ENCODE measurements at regions not wholly inside any gene's neighbourhood (a gene's known extent, or its start where the extent isn't known, plus 50 kb on each side); places are given as distances from the start of the nearest gene placed in this dataset.

GRCh38 chr20:5451643-5452210 is 135.0 kb upstream of the PROKR2 start:
- no peaks in the 10 kb centered on the region for H3K27me3 ChIP-seq
- H3K9me3 ChIP-seq = no peaks in the 10 kb centered on the region
- no peak overlapping the region for H3K4me3 ChIP-seq
- TF ChIP-seq CTCF (IDR thresholded peaks at IDR 0.05) (no peak), POLR2A (IDR thresholded peaks at IDR 0.05) (no peak)
- no peak overlapping the region for H3K27ac ChIP-seq
- intact Hi-C loops (cut with DNase I; ENCODE audit: low total_unique reads) = no loop called here
- no peaks in the 10 kb centered on the region for H3K4me1 ChIP-seq
- H3K36me3 ChIP-seq = no peaks in the 10 kb centered on the region
- DNase-seq = no peak

- Histone ChIP-seq H3K9me3 (no peaks in the 10 kb centered on the region), H3K36me3 (no peaks in the 10 kb centered on the region), H3K4me1 (no peaks in the 10 kb centered on the region), H3K4me3 (no peak overlapping the region), H3K27ac (no peak overlapping the region), H3K27me3 (no peaks in the 10 kb centered on the region)
- DNase-seq = no peak
- intact Hi-C loops (cut with DNase I; ENCODE audit: low total_unique reads) = loop anchor here (10.0 kb wide), 1 partner anchor 244 kb away; no protein-coding TSS in a partner anchor
- TF ChIP-seq CTCF (IDR thresholded peaks at IDR 0.05) = peak; percentile 14 to 43 (median 22)
- TF ChIP-seq POLR2A (IDR thresholded peaks at IDR 0.05) = no peak
These were observed 131.8 kb upstream of the PROKR2 start for GRCh38 chr20:5448449-5449118.

GRCh38 chr20:5447188-5447587 is 130.4 kb upstream of the PROKR2 start:
- Histone ChIP-seq H3K27me3 (no peaks in the 10 kb centered on the region), H3K4me1 (no peaks in the 10 kb centered on the region), H3K9me3 (no peaks in the 10 kb centered on the region), H3K27ac (no peak overlapping the region), H3K36me3 (no peaks in the 10 kb centered on the region), H3K4me3 (no peak overlapping the region)
- intact Hi-C loops (cut with DNase I; ENCODE audit: low total_unique reads) = loop anchor here (10.0 kb wide), 1 partner anchor 242 kb away; no protein-coding TSS in a partner anchor
- DNase-seq = no peak
- TF ChIP-seq CTCF (IDR thresholded peaks at IDR 0.05) (no peak), POLR2A (IDR thresholded peaks at IDR 0.05) (no peak)

GRCh38 chr20:5445611-5446010 is 128.9 kb upstream of the PROKR2 start:
- no peaks in the 10 kb centered on the region for H3K36me3 ChIP-seq
- DNase-seq = no peak

More at GRCh38 chr20:5445611-5446010, 128.9 kb upstream of the PROKR2 start:
- no peak for TF ChIP-seq POLR2A (IDR thresholded peaks at IDR 0.05)
- no peak for TF ChIP-seq CTCF (IDR thresholded peaks at IDR 0.05)
- no peaks in the 10 kb centered on the region for H3K27me3 ChIP-seq
- no peaks in the 10 kb centered on the region for H3K4me1 ChIP-seq
- H3K27ac ChIP-seq = no peak overlapping the region
- H3K9me3 ChIP-seq = no peaks in the 10 kb centered on the region
- no peak overlapping the region for H3K4me3 ChIP-seq
- intact Hi-C loops (cut with DNase I; ENCODE audit: low total_unique reads) = loop anchor here (10.0 kb wide), 1 partner anchor 241 kb away; no protein-coding TSS in a partner anchor
